NCI-H510A treated with DMSO at 0.1 percent for 48 hours (cell line): ENCODE measurements at regions not wholly inside any gene's neighbourhood (a gene's known extent, or its start where the extent isn't known, plus 50 kb on each side); places are given as distances from the start of the nearest gene placed in this dataset.
"Not testable (repeated sequence)": the region's sequence is repeated elsewhere in the genome, so short reads cannot be mapped to it uniquely, and the experiment has no call there.

Experiments
- DNase-seq: peaks from one replicate; lab custom pipeline; 2025; lab: John Stamatoyannopoulos, UW

- DNase-seq, result no peak
Observed at GRCh38 chr5:135157421-135158313, 123.6 kb upstream of the PITX1 start.

- DNase-seq, result no peak
Observed at GRCh38 chr5:135156715-135157404, 122.8 kb upstream of the PITX1 start.

DNA sequence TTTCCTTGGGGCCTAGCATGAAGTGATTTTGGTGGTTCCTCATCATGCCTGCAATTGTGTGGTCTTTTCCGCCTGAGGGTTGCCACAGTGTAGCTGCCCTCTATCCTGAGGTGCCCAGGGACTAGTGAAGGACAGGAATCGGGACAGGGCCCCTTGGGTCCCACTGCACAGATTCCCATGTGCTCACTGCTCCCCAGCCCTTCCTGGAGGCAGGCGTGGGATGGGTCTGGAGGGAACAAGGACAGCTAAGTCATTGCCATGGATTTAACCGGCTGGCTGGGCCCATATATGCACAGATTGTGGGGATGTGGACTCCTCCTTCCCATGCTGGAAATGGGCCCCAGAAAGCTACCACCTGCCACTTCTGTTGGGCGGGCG lies 122.3 kb upstream of the PITX1 start:
- no peak for DNase-seq

DNA sequence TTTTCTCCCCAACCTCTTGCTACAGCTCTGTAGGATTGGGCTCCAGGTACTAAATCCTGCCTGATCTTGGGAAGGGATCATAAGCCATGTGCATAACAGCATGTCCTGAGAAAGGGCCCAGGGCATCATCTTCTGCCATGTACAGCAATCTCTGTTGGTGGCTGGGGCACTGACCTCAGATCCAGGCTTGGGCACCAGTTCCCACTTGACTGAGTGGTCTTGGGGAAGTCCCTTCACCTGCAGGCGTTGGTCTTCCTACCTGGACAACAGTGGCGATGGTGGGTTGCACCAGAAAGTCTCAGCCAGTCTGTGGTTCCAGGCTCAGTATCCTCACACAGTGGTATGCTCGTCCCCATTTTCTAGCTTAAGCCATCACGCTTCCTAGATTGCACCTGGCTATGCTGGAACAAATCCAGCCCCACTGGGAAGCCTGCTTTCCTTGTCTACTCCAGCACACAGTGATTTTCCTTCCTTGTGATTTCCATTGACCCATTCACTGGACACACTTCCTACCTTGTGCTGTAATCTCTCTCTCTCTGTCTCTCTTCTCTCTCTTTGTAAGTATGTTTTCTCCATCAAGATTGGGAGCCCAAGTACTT lies 121.7 kb upstream of the PITX1 start:
- DNase-seq, result no peak

- DNase-seq, result no peak
Observed at GRCh38 chr5:135154961-135155360, 120.9 kb upstream of the PITX1 start.

GRCh38 chr5:135154197-135154596 lies 120.2 kb upstream of the PITX1 start:
- DNase-seq, result no peak

- no peak for DNase-seq
Observed at GRCh38 chr5:135153661-135154060, 119.6 kb upstream of the PITX1 start.

GRCh38 chr5:135153259-135153658 lies 119.2 kb upstream of the PITX1 start:
- no peak for DNase-seq

DNA sequence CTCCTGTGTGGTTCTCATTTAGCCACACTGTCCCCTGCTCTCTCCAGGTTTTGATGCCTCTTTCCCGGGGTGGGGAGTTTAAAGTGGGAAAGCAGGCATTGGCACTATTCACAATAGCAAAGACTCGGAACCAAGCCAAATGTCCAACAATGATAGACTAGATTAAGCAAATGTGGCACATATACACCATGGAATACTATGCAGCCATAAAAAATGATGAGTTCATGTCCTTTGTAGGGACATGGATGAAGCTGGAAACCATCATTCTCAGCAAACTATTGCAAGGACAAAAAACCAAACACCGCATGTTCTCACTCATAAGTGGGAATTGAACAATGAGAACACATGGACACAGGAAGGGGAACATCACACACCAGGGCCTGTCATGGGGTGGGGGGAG lies 117.6 kb upstream of the PITX1 start:
- not testable (repeated sequence) for DNase-seq

DNA sequence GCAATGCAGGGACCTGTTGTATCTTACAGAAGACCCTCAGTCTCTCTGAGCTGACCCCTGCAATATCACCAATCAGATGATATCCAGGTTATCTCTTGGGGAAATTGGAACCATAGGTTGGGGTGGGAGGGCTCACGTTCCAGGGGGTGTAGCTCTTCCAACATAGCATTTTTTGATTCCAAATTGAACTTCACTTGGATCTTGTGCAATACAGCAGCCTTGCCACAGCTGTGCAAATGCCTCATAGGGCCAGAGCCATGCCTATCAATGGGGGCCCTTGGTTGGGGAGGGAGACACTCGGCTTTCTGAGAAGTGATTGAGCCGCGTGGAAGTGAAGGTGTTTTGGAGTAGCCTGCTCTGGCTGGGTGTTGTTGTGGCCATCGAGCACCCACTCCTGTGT lies 117.2 kb upstream of the PITX1 start:
- no peak for DNase-seq

GRCh38 chr5:135150767-135151166 lies 116.7 kb upstream of the PITX1 start:
- DNase-seq, result no peak

GRCh38 chr5:135149956-135150723 lies 116.1 kb upstream of the PITX1 start:
- no peak for DNase-seq

- no peak for DNase-seq
Observed at GRCh38 chr5:135149229-135149955, 115.4 kb upstream of the PITX1 start.

DNA sequence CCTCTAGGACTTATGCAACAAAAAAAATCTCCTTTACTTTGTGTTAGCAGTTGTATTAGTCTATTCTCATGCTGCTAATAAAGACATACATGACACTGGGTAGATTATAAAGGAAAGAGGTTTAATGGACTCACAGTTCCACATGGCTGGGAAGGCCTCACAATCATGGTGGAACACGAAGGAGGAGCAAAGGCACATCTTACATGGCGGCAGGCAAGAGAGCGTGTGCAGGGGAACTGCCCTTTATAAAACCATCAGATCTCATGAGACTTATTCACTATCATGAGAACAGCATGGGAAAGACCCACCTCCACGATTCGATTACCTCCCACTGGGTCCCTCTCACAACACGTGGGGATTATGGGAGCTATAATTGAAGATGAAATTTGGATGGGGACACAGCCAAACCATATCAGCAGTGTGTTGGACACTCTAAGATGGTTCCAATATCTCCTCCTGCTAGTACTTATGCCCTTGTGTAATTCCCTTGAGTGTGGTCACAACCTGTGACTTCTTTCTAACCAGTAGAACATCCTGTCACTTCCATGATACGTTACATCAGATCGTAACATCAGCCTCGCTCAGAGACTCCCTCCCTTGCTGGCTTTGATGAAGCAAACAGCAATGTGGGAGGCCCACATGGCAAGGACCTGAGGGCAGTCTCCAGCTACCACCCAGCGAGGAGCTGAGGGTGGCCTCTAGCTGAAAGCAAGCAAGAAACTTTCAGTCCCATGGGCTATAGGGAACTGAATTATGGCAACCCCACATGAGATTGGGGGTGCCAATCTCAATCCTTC lies 113.5 kb upstream of the PITX1 start:
- no peak for DNase-seq

GRCh38 chr5:135145985-135146384 lies 112.0 kb upstream of the PITX1 start:
- no peak for DNase-seq

GRCh38 chr5:135143682-135144081 lies 109.7 kb upstream of the PITX1 start:
- DNase-seq, result not testable (repeated sequence)

DNA sequence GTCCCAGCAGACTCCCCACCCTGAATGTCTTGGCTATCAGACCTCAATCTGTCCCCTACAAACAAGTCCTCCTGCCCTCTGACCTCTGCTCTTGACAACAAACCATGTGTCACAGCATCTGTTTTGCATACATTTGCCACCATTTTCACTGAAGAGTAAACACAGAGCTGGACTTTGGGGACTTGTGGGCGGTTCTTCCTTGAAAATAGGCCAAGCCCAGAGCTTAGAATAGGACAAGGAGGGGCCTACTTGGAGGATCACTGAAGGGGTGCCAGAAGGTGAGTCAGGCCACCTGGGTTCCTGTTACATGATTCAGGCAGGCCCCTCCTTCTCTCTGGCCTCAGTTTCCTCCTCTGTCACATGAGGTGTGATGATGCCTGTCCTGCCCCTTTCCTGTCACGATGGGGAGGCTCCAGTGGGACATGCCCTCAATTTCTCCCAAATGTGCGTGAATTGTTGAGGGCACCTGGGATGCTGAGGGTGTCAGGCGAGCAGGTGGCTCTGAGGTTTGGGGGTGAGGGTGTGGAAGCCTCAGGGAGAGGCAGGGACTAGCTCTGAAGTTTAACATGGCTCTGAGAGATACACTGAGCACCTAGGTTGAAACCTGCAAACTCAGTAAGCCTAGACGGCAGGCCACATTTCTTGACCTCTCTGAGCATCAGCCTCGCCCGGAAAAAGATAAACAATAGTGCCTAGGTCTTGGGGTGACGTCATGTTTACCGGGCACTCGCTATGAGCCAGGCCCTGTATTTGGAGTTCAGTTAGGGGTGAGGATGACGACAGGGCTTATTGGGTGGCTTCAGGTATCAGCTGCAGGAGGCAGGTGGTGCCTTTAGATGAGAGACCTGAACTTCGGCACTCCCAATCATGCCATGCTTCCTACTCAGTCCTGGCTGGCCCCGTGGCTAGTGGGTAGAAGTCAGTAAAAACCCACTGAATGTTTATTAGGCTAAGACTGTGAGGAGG lies 107.6 kb upstream of the PITX1 start:
- peak; percentile 68 for DNase-seq

DNA sequence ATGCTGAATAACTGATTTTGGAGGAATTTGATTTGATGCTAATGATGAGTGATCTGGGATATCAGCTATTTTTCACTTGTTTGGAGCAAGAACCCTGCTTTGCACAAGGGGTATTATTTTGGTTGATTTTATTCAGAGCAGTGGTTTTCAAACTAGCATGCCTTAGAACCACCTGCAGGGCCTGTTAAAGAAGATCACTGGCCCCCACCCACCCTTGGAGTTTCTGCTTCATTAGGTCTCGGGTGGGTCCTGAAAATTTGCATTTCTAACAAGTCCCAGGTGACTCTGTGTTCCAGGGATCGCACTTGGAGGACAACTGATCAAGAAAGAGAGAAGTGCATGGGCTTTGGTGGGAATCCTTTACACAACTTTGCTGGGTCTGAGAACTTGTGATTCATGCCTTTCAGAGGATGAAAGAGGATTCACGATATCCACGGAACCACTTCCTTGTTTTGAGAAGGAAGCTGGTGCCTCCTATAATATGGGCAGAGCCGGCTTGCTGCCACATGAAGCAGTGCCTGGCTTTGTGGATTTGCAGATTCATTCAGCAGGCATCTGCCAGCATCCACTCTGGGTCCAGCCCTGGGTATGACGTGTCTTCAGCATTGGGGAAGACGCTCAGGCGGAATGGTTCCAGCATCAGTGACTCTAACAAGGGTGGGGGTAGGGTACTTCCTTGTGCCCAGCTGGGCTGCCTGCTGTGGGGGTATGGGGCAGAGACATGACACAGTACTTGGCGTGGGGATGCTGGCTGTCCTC lies 106.6 kb upstream of the PITX1 start:
- no peak for DNase-seq
